GM18868 (cell line): ENCODE measurements at regions not wholly inside any gene's neighbourhood (a gene's known extent, or its start where the extent isn't known, plus 50 kb on each side); places are given as distances from the start of the nearest gene placed in this dataset.

Source experiments
- ATAC-seq: cut with Tn5 transposase; IDR thresholded peaks from one replicate; pipeline ENCODE4 v1.9.1; 2021; ENCODE audit warnings: mild to moderate bottlenecking, moderate library complexity; ENCODE audit not compliant: unreplicated experiment

GRCh38 chr5:10853154-10853553, 92.1 kb upstream of the DAP start:
- ATAC-seq: no peak

GRCh38 chr5:10849278-10849677, 88.2 kb upstream of the DAP start:
- no peak for ATAC-seq

GRCh38 chr5:10844016-10844415, 83.0 kb upstream of the DAP start:
- no peak for ATAC-seq

- no peak for ATAC-seq
Observed at GRCh38 chr5:10842823-10843222, 81.8 kb upstream of the DAP start.

GRCh38 chr5:10839916-10840599, 79.0 kb upstream of the DAP start:
- ATAC-seq: no peak

- ATAC-seq: no peak
Observed at GRCh38 chr5:10839118-10839517, 78.1 kb upstream of the DAP start.

GRCh38 chr5:10838038-10838437, 77.0 kb upstream of the DAP start:
- ATAC-seq: peak; percentile 88

- ATAC-seq: no peak
Observed at GRCh38 chr5:10836986-10837385, 76.0 kb upstream of the DAP start.

GRCh38 chr5:10834695-10835094, 73.7 kb upstream of the DAP start:
- ATAC-seq: no peak

- ATAC-seq: no peak
Observed at GRCh38 chr5:10832987-10833386, 72.0 kb upstream of the DAP start.

- ATAC-seq: no peak
Observed at GRCh38 chr5:10832421-10832820, 71.4 kb upstream of the DAP start.

GRCh38 chr5:10831419-10831818, 70.4 kb upstream of the DAP start:
- no peak for ATAC-seq

GRCh38 chr5:10828241-10828640, 67.2 kb upstream of the DAP start:
- ATAC-seq: no peak

GRCh38 chr5:10827571-10827970, 66.5 kb upstream of the DAP start:
- no peak for ATAC-seq

- ATAC-seq: no peak
Observed at GRCh38 chr5:10826971-10827370, 65.9 kb upstream of the DAP start.

- peak; percentile 91 for ATAC-seq
Observed at GRCh38 chr5:10825897-10826644, 65.0 kb upstream of the DAP start.

- no peak for ATAC-seq
Observed at GRCh38 chr5:10812218-10812617, 51.2 kb upstream of the DAP start.
